Prostate gland (tissue), 2 donors: ENCODE measurements at regions not wholly inside any gene's neighbourhood (a gene's known extent, or its start where the extent isn't known, plus 50 kb on each side); places are given as distances from the start of the nearest gene placed in this dataset.

Experiments used
- CTCF ChIP-seq, 4 experiments: fragments of 200-600 bp in 2 of 4; fragments of 450-650 bp in 2 of 4; sonication (generic) in 2 of 4; IDR thresholded peaks; 1 replicate in 3 of 4; 2 replicates in 1 of 4; pipeline ENCODE4 v1.5.1; 2016 to 2019; ENCODE audit warnings: antibody characterized with exemption in 4 of 4, mild to moderate bottlenecking in 2 of 4, moderate library complexity in 2 of 4
- POLR2A ChIP-seq: fragments of 450-650 bp; IDR thresholded peaks from one replicate; pipeline ENCODE4 v1.6.1; 2016; ENCODE audit warnings: antibody characterized with exemption, mild to moderate bottlenecking

GRCh38 chr5:99640646-99641045 lies 711.8 kb upstream of the CHD1 start:
- TF ChIP-seq CTCF (IDR thresholded peaks at IDR 0.05) (no peak), POLR2A (no peak)
